Progenitor cell of endocrine pancreas (in vitro differentiated cells): ENCODE measurements at regions not wholly inside any gene's neighbourhood (a gene's known extent, or its start where the extent isn't known, plus 50 kb on each side); places are given as distances from the start of the nearest gene placed in this dataset.
"Not testable (repeated sequence)": the region's sequence is repeated elsewhere in the genome, so short reads cannot be mapped to it uniquely, and the experiment has no call there.

Experiments
- DNase-seq: peaks from one replicate; pipeline ENCODE4 v3.0.0; 2021; ENCODE audit warnings: low spot score; ENCODE audit not compliant: unreplicated experiment
- H3K27ac Mint-ChIP-seq: 2 replicates; pipeline ENCODE4 v1.8.0; 2021; ENCODE audit warnings: mild to moderate bottlenecking, moderate library complexity, mixed read lengths
- H3K27me3 Mint-ChIP-seq: 2 replicates; pipeline ENCODE4 v1.8.0; 2021; ENCODE audit warnings: mixed read lengths
- H3K36me3 Mint-ChIP-seq: 2 replicates; pipeline ENCODE4 v1.8.0; 2022; ENCODE audit warnings: mixed read lengths; ENCODE audit not compliant: insufficient read depth
- H3K4me1 Mint-ChIP-seq: 2 replicates; pipeline ENCODE4 v1.8.0; 2021; ENCODE audit warnings: low read depth, mixed read lengths
- H3K4me3 Mint-ChIP-seq: 2 replicates; pipeline ENCODE4 v1.8.0; 2021; ENCODE audit warnings: low read depth, mild to moderate bottlenecking, moderate library complexity, mixed read lengths
- H3K9me3 Mint-ChIP-seq: 2 replicates; pipeline ENCODE4 v1.8.0; 2021; ENCODE audit warnings: low read depth, mixed read lengths
- TF ChIP-seq, protein P1 (sequence below): fragments of 200-600 bp; sonication (generic); IDR thresholded peaks from one replicate; pipeline ENCODE4 v1.5.0; 2021; ENCODE audit warnings: antibody characterized with exemption, mild to moderate bottlenecking; ENCODE audit not compliant: unreplicated experiment

DNA sequence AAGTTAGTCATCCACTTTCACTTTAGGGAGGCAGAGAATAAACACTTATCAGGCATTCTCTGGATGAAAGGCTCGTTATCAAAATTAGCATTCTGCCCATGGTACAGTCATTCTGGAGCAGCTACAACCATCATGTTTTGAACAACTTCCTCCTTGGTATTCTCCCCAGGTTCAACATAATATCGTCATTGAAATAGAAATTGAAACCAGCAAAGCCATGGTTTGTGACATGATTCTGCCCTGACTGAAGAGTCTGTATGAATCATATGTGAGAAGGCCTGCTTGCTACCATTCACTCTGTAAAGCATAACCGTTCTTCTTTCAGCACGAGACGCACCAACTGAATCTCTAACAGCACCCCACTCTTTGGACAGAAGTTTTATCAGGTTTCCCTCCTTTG is 127.5 kb upstream of the RADX start:
- TF ChIP-seq, protein P1, sequence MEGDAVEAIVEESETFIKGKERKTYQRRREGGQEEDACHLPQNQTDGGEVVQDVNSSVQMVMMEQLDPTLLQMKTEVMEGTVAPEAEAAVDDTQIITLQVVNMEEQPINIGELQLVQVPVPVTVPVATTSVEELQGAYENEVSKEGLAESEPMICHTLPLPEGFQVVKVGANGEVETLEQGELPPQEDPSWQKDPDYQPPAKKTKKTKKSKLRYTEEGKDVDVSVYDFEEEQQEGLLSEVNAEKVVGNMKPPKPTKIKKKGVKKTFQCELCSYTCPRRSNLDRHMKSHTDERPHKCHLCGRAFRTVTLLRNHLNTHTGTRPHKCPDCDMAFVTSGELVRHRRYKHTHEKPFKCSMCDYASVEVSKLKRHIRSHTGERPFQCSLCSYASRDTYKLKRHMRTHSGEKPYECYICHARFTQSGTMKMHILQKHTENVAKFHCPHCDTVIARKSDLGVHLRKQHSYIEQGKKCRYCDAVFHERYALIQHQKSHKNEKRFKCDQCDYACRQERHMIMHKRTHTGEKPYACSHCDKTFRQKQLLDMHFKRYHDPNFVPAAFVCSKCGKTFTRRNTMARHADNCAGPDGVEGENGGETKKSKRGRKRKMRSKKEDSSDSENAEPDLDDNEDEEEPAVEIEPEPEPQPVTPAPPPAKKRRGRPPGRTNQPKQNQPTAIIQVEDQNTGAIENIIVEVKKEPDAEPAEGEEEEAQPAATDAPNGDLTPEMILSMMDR = no peak
- Mint-ChIP-seq H3K4me3 (no peak overlapping the region), H3K27ac (no peak overlapping the region), H3K36me3 (no peaks in the 10 kb centered on the region), H3K9me3 (peaks cover 9% of the 10 kb centered on the region), H3K4me1 (no peaks in the 10 kb centered on the region), H3K27me3 (no peaks in the 10 kb centered on the region)
- DNase-seq = no peak

DNA sequence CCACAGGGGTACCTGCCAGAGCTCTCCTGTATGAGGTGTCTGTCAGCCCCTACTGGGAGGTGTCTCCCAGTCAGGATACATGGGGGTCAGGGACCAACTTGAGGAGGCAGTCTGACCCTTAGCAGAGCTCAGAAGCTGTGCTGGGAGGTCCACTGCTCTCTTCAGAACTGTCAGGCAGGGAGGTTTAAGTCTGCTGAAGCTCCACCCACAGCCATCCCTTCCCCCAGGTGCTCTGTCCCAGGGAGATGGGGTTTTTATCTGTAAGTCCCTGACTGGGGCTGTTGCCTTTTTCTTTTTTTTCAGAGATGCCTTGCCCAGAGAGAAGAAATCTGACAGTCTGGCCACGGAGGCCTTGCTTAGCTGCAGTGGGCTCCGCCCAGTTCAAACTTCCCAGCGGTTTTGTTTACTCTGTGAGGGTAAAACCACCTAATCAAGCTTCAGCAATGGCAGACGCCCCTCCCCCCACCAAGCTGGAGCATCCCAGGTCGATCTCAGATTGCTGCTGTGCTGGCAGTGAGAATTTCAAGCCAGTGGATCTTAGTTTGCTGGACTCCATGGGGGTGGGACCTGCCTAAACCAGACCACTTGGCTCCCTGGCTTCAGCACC is 118.5 kb upstream of the RADX start:
- not testable (repeated sequence) for H3K36me3 Mint-ChIP-seq, DNase-seq, H3K4me1 Mint-ChIP-seq, H3K27ac Mint-ChIP-seq, H3K27me3 Mint-ChIP-seq
- Mint-ChIP-seq H3K4me3 (peak overlapping the region; percentile 37), H3K9me3 (peaks cover 35% of the 10 kb centered on the region)

DNA sequence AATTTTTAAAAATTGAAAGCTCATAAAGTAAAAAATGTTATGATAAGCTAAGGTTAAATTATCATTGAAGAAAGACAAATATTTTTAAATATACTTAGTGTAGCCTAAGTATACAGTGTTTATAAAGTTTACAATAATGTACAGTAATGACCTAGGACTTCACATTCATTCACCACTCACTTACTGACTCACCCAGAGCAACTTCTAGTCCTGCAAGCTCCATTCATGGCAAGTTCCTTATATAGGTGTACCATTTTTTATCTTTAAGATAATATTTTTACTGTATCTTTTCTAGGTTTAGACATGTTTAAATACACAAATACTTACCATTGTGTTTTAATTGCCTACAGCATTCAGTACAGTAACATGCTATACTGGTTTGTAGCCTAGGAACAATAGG is 112.3 kb upstream of the RADX start:
- H3K4me3 Mint-ChIP-seq = no peak overlapping the region
- H3K27ac Mint-ChIP-seq = no peak overlapping the region
- no peak for DNase-seq
- TF ChIP-seq, protein P1 = no peak
- H3K36me3 Mint-ChIP-seq = no peaks in the 10 kb centered on the region
- no peaks in the 10 kb centered on the region for H3K4me1 Mint-ChIP-seq
- peaks cover 18% of the 10 kb centered on the region for H3K9me3 Mint-ChIP-seq
- no peaks in the 10 kb centered on the region for H3K27me3 Mint-ChIP-seq

DNA sequence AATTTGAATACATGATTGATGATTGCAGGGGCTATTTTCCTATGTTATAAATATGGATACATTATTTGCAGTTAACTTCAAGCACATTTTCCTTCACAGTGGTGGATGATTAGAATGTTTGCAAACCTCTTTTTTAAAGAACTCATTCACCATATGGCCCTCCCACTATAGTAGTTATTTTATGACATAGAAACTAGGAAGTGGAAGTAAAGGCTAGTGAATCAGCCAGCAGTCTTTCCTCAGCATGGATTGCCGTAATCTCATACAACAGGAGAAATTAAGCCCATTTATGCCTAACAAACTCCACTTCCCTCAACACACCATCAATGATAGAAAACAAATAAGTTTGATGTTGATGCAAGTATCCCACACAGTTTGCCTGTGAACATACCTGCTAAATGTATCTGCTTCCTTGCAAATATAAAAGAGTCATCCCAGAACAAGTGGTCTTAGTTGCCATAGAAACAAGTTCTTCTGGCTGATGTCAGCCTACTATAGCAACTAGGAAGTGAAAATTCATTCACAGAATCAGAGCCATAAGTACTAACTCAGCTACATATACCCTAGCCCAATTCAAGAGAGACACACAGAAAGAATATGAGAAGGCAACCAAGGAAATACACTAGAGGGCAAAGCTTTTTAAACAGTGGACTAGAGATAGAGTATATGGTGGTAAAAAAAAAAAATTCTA is 100.9 kb upstream of the RADX start:
- TF ChIP-seq, protein P1 = no peak
- H3K4me3 Mint-ChIP-seq = no peak overlapping the region
- no peak for DNase-seq
- no peaks in the 10 kb centered on the region for H3K36me3 Mint-ChIP-seq
- no peak overlapping the region for H3K27ac Mint-ChIP-seq
- H3K4me1 Mint-ChIP-seq = no peaks in the 10 kb centered on the region
- no peaks in the 10 kb centered on the region for H3K27me3 Mint-ChIP-seq
- peaks cover 14% of the 10 kb centered on the region for H3K9me3 Mint-ChIP-seq
